NOMO-1 (cell line): ENCODE measurements at regions not wholly inside any gene's neighbourhood (a gene's known extent, or its start where the extent isn't known, plus 50 kb on each side); places are given as distances from the start of the nearest gene placed in this dataset.

Experiments
- DNase-seq, 2 experiments: peaks; one replicate each; lab custom pipeline; 2025; ENCODE audit not compliant: unreplicated experiment in 2 of 2; lab: John Stamatoyannopoulos, UW

GRCh38 chr4:129345609-129346008, 249.7 kb downstream of the C4orf33 start:
- DNase-seq, result peak; percentile 26 to 68

GRCh38 chr4:129346036-129346435, 250.1 kb downstream of the C4orf33 start:
- DNase-seq, result peak in 1 of 2 experiments; percentile 15

GRCh38 chr4:129346734-129347133, 250.8 kb downstream of the C4orf33 start:
- no peak for DNase-seq

GRCh38 chr4:129350834-129351721, 255.1 kb downstream of the C4orf33 start:
- DNase-seq, result no peak

- no peak for DNase-seq
Observed at GRCh38 chr4:129352480-129352879, 256.5 kb downstream of the C4orf33 start.

GRCh38 chr4:129353490-129353889, 257.5 kb downstream of the C4orf33 start:
- DNase-seq, result no peak

- DNase-seq, result no peak
Observed at GRCh38 chr4:129355031-129355430, 259.1 kb downstream of the C4orf33 start.

GRCh38 chr4:129355516-129355915, 259.6 kb downstream of the C4orf33 start:
- no peak for DNase-seq

GRCh38 chr4:129358571-129358970, 262.6 kb downstream of the C4orf33 start:
- peak in 1 of 2 experiments; percentile 50 for DNase-seq

GRCh38 chr4:129359461-129359860, 263.5 kb downstream of the C4orf33 start:
- no peak for DNase-seq

- peak in 1 of 2 experiments; percentile 75 for DNase-seq
Observed at GRCh38 chr4:129362691-129363274, 266.8 kb downstream of the C4orf33 start.

GRCh38 chr4:129364747-129365452, 268.9 kb downstream of the C4orf33 start:
- no peak for DNase-seq

GRCh38 chr4:129369361-129370010, 273.5 kb downstream of the C4orf33 start:
- no peak for DNase-seq

GRCh38 chr4:129371065-129371464, 275.1 kb downstream of the C4orf33 start:
- no peak for DNase-seq

GRCh38 chr4:129371926-129372325, 276.0 kb downstream of the C4orf33 start:
- DNase-seq, result no peak

- DNase-seq, result peak in 1 of 2 experiments; percentile 9
Observed at GRCh38 chr4:129377131-129377845, 281.3 kb downstream of the C4orf33 start.

- DNase-seq, result no peak
Observed at GRCh38 chr4:129378364-129378763, 282.4 kb downstream of the C4orf33 start.

- DNase-seq, result no peak
Observed at GRCh38 chr4:129379429-129379828, 283.5 kb downstream of the C4orf33 start.

GRCh38 chr4:129384974-129385373, 289.0 kb downstream of the C4orf33 start:
- no peak for DNase-seq

GRCh38 chr4:129387666-129388065, 291.7 kb downstream of the C4orf33 start:
- DNase-seq, result no peak
